CD4-positive, alpha-beta T cell treated with Interleukin-2 at 100 ng/mL for 4 hours (primary cell): ENCODE measurements at regions not wholly inside any gene's neighbourhood (a gene's known extent, or its start where the extent isn't known, plus 50 kb on each side); places are given as distances from the start of the nearest gene placed in this dataset.

Experiments
- DNase-seq: peaks from one replicate; pipeline ENCODE4 v3.0.0-alpha.2; 2020; ENCODE audit warnings: low spot score

DNA sequence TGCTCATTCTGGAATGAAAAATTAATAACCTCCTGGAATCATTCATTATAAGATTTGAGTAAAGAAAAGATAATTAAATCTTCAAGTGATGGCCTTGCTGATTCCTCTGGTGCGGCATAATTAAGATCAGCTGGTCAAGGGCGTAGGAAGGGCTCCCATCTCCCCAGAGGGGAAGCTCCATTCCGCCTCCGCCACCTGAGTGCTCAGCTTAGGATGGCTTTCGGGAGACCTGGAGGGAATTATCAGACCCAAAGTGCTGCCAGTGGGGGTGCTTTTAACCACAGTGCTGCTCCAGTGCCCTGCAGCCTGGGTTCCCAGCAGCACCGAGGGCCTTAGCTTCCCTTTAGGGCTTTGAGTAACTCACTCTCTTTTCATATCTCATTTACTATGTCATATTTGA lies 556.6 kb upstream of the RGMA start:
- no peak for DNase-seq

DNA sequence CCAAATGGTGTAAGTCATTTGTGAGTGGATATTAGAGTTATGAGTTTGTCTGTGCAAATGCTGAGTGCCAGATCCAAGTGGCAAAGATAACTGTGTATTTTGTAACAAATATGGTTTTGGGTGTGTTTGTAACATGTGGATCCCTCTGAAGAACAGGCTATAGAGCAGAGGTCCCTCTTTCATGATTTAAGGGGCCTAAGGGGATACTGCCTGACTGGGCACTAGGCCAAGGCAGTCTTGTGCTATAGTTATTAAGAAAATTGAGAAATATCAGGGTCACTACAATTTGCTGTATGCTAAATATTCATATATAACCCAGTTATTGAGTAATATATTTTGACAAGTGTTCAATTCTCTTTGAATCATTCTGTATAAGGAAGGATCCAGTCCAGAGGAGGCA lies 555.6 kb upstream of the RGMA start:
- DNase-seq = no peak

- DNase-seq = no peak
Measured at GRCh38 chr15:93640411-93640962, 551.5 kb upstream of the RGMA start.

GRCh38 chr15:93631958-93632618 lies 543.1 kb upstream of the RGMA start:
- no peak for DNase-seq

DNA sequence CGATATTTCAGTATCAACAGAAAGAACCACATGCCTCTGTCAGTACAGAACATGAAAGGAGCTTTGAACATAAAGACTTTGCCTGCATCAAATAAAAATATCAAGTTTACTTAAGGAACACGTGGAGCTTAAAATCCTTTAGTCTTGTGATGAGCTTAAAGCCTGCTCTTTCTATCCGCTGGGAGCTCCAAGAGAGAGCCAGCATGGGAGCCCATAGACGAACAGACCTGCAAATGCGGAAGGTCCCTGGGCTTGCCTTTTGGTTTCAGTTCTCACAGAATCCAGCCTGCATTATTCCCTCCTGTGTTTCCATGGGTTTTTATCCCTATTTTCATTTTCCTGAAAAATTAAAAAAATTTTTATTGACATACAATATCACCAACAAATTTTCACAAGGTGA lies 530.6 kb upstream of the RGMA start:
- DNase-seq = no peak

- DNase-seq = no peak
Measured at GRCh38 chr15:93617443-93617842, 528.4 kb upstream of the RGMA start.

GRCh38 chr15:93614386-93615104 lies 525.5 kb upstream of the RGMA start:
- DNase-seq = no peak

DNA sequence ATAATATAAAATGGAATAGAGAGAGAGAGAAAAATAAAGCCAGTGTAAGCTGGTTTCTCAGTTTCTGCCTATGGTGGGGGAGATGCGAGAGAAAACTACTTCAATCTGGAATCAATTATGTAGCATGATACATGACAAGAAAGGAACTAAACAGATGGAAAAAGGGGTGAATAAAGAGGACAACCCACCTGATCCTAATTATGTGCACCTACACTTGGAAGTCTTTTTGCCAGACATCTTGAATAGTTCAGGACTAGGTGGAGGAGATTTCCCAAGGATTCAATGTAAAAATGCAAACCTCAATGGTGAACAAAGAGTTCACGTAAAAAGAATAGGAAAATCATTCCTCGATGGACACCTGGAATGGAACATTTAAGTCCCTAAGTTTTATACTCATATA lies 524.4 kb upstream of the RGMA start:
- DNase-seq = no peak

- DNase-seq = no peak
Measured at GRCh38 chr15:93612953-93613352, 523.9 kb upstream of the RGMA start.

DNA sequence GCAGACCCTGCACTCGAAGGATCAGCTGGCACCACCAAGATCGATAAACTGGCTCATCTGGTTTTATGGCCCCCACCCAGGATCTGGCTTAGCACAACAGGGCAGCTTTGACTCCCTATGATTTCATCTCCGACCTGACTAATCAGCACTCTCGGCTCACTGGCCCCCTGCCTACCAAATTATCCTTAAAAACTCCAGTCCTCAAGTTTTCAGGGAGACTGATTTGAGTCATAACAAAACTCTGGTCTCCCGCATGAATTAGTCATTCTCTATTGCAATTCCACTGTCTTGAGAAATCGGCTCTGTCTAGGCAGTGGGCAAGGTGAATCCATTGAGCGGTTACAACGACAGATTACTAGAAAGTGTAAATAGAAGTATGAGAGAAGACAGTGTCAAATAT lies 521.9 kb upstream of the RGMA start:
- no peak for DNase-seq

- no peak for DNase-seq
Measured at GRCh38 chr15:93608643-93609148, 519.7 kb upstream of the RGMA start.

DNA sequence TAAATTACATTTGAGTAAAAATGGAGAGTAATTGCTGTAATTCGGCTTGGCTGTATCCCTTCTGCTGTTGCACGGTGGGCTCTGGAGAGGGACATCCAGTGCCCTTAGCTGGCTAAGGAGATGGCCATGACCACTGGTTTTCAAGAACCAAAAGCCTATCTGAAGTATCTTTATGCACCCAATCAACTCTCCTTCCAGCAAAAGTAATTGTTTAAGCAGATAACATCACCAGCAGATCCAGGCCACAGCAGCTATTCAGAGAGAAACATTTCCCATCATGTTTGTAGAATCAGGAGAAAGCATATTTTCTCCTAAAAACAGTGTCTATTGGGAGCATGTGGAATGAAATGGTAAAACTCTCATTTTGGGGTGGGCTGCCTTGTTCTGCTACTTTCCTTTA lies 514.5 kb upstream of the RGMA start:
- DNase-seq = no peak

- DNase-seq = no peak
Measured at GRCh38 chr15:93587059-93587521, 498.1 kb upstream of the RGMA start.

DNA sequence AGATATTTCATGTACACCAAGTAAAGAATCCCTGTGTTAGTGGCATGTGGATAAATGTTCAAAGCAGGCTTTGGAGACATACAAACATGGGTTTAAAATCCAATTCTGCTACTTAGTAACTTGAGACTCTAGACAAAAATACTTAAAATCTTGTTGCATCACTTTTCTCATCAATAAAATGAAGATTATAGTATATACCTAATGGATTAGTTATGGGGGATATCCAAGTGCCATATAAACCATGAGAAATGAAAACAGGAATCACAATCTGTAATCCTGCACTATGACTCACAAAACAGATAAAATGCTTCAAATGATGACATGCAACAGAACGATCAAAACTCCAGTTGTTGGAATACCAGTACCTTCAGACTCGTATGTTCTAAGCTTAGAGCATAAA lies 496.0 kb upstream of the RGMA start:
- DNase-seq = no peak

DNA sequence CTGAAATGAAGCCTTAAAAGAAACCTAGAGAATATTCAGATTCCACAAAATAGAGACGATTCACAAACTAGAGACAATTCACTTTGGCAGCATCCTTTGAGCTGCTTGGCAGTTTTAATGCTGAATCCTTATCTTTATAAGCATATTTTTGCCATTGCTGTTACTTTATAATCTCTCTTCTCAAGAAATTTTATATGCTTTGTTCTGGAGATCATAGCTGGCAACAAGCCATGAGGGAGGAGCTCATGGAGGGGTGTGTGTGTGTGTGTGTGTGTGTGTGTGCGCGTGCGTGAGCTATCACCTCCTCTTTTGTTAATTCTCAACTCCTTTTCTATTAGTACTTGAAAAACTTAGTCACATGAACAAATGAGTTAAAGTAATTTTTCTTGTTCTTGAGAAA lies 495.0 kb upstream of the RGMA start:
- DNase-seq = no peak

DNA sequence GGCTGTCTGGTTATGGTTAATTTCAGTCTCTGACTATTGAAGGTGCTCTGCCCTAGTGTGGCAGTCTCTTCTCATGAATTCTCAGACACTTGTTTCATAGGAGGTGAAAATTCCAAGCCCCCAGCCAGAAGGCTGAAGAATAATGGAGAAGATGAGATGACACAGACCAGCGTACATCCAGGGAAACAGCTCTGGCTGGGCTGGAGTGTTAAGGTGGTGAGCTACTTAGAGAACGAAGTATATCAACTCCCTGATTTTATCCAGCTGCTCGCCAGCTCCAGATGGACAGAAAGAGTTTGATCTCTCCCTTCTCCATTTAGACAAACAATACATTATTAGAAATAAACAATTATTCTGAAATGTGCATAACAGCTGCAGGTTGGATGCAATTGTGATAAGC lies 494.5 kb upstream of the RGMA start:
- DNase-seq = no peak

- no peak for DNase-seq
Measured at GRCh38 chr15:93570527-93570926, 481.5 kb upstream of the RGMA start.

DNA sequence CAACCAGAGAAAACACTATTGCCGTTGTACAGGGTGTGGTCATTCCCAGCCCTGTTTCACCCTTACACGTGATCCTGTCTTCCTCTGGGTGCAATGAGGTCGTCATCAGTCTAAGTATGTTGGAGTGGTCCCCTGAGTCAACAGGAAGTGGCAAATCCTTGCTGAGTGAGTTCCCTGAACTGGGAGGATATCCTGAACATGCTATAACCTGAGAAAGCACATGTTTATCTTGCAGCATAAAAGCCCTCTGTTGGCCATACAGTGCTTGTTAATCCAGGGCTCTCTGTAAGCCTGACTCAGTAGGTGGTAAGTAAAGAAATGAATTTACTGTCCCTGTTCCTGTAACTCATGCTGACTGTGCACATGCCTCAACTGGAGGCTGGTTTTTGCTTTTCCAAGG lies 477.8 kb upstream of the RGMA start:
- no peak for DNase-seq

DNA sequence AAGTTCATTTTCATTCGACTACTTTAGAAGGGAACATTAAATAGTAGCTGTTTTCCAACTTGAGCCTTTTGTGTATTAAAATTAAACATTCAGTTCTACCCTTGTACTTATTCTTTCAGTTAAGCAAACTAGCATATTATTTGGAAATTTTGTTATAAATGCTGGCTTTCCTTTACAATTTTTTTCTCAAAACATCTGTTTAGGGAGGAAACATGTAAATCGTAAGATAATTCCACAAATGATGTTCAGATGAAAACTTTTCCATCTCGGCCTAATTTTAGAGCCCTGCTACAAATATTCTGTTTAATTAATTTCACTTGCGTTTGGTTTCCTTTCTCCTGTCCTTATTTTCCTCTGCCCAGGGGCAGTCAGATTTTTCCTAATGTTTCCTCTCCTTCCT lies 476.2 kb upstream of the RGMA start:
- no peak for DNase-seq

DNA sequence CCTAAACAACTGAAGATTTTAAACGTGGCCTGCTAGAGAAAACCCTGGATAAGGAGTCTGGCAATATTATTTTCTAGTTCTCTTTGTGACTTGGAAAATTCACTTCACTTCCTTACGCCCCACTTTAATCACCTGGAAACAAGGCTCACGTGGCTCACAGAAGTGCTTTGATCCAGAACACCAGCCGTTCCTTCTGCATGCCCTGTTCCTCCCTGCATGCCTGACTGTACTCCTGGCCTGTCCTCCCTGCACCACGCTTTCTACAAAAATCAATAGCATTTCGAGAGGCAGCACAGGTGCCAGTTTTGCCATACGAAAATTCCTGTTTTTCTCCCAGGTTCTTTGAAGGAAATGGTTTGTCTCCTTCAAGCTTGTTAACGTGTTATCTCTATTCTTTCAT lies 474.2 kb upstream of the RGMA start:
- DNase-seq = no peak

- DNase-seq = no peak
Measured at GRCh38 chr15:93562395-93563123, 473.5 kb upstream of the RGMA start.

GRCh38 chr15:93557696-93558095 lies 468.7 kb upstream of the RGMA start:
- DNase-seq = no peak
